GF-D8 (cell line): ENCODE measurements at regions not wholly inside any gene's neighbourhood (a gene's known extent, or its start where the extent isn't known, plus 50 kb on each side); places are given as distances from the start of the nearest gene placed in this dataset.
"Not testable (repeated sequence)": the region's sequence is repeated elsewhere in the genome, so short reads cannot be mapped to it uniquely, and the experiment has no call there.

Experiments
- DNase-seq: peaks from one replicate; lab custom pipeline; 2025; lab: John Stamatoyannopoulos, UW

DNA sequence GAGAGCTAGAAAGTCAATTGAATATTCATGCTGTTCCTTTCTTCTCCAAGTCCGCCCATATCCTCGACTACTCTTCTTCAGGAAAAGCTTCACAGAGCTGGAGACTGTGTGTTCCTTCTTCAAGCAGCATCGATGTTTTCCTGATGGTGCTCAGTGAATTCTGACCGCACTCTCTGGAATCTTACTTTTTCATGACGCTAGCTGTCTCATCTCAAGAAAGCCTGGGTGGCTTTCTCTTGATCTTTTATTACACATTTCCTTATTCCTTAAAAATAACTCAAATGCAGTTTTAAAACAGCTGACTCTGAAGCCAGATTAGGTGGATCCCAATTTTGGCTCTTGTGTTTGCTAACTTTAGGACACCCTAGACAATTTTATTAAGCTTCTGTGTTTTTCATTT lies 1245.1 kb upstream of the LRRTM1 start:
- DNase-seq: no peak

DNA sequence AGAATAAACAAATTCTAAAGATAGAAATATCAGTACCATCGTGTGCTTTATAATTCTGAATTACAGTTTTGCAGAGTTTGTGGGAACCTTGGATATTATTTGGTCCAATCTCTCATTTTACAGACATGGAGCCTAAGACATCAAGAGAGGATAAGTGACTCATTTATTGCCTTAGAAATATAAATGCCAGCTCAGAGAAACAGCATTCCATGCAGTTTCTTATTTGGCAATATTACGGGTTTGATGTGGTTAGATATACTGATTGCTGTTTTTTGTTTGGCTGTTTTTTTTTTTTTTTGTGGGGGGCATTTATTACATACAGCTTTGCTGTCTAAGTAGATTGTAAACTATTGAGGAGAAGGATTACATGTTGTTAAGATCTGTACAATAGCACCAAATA lies 1241.1 kb upstream of the LRRTM1 start:
- DNase-seq: no peak

DNA sequence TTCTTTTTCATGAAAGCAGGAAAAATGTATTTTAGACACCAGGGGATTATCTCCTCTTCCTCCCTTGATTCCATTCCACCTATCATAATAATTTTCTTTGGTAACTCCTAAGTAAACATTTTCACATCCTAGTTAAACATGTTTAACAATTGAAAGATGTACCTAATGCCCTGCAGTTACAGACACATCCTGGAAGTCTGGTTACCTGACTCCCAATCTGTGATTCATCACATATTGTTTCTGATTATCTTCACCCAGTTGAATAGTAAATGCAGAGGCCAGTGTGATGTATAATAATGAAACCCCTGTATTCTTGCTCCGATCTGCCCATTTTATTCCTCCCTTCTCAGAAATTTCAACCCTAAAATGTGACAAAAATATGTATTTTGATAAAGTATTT lies 1237.6 kb upstream of the LRRTM1 start:
- DNase-seq: no peak

DNA sequence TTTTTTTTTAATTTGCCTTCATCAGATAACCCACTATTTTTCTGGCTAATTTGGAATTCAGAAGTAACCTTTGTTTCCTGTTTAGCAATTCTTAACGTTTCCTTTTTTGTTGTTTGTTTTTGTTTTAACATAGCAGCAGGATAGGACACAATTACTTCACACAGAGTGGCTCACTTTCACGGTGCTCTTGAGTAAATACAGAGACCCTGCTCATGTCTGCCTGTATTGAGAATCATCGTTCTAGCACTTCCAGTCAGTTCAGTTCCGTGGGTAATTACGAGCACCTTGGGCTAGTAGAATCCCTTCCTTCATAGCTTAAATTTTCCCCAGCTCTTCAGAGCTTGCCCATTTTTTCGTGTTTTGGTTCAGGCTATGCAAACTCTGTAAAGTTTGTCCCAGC lies 1225.4 kb upstream of the LRRTM1 start:
- DNase-seq: no peak

DNA sequence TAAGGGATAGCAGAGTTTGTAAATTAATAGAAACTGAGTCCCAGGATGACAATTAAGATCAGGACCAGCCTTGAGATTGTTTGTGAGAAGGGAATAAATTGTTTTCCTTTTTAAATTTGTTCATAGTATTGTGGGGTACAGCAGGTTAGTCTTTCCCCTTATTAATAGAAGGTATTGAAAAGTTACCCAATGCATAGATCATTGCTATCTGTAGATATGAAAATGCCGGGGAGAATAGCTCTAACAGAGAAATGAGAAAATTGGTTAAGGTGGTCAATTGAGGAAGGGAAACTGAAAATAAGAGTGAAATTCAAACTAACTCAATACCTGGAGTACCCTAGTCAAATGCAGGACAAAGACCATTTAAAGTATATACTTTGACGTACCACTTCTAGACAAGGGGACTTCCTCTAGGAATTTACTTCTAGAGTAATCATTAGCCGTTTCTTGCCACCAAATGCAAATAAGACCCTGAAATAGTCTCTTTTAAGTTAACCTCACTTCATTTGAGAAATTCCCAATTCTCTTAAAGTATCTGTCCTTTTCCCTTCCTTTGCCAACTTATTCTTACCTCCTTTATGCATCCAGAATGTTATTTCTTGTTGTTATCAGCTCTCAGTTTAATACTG lies 1224.4 kb upstream of the LRRTM1 start:
- DNase-seq: no peak

DNA sequence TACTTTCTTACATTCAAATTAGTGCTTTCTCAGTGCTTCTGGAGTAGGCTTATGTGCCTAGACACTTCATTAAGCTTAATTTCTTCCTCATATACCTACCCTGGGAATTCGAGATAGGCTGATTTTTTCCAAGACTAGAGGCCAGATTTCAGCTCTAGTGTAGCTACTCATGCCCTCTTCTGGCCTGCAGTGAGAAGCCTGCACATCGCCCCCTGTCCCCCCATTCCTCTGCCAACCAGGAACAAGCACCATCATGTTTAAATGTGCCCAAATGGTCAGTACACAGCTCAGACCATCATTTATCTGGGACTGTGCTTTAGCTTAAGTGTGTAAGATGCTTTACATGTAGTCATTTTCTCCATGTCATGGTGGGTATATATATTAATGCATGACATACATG lies 1218.8 kb upstream of the LRRTM1 start:
- no peak for DNase-seq

DNA sequence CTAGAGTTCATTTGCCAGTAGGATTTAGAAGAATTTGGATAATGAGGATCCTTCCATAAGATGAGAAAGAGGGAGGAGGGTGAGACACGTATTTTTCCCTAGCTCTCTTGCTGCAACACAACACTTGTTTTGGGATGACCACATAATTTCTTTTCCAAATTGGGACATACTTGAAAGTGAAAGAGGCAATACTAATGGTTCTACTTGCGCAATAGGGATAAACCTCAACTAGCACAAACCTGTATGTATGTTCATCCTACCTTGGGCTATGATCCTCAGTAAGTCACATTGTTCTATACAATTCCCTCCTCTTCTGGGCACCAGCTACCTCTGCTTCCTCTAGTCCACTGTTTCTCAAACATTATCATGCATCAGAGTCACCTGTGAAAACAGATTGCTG lies 1208.8 kb upstream of the LRRTM1 start:
- DNase-seq: no peak

DNA sequence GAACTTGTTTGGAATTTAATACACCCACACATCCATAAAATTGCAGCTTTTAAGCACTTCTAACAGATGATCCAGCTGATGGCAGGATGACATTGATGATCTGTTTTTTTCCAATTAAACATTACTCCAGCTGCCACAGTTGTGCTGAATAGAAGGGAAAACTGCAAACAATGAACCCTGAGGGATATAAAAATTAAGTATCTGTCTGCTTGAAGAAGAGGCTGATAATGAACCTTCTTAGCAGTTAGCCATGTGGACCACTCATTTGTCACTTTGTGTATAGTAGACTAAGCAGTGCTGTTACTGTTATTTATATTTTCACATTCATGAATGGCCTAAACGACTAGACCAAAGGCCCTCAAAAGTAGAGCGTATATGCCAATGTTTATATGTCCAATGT lies 1201.0 kb upstream of the LRRTM1 start:
- DNase-seq: no peak

DNA sequence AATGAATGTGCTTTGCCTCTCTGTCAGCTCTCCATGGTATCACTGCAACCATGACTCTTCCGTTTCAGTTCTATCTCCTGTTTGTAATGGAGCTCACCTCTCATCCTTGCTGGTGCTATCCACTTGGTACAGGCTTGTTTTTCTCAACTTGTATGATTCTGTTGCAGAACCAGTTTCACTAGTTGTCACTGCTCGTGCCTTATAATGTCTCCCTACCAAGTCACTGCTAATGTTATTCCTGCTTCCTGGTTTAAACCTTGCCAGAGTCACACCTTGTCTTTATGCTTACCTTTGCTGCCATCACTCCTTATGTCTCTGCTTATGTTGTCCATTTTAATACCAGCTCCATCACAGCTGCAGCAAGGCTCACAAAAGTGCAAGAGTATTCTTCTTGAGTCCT lies 1191.0 kb upstream of the LRRTM1 start:
- DNase-seq: no peak

DNA sequence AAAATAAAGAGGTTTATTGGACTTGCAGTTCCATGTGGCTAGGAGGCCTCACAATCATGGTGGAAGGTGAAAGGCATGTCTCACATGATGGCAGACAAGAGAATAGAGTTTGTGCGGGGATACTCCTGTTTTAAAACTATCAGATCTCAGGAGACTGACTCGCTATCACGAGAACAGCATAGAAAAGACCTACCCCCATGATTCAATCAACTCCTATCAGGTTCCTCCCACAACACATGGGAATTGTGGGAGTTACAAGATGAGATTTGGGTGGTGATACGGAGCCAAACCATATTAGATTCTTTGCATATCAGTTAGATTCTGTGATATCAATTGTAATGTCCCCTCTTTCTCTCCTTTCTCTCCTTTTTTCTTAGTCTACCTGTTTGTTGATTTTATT lies 1178.7 kb upstream of the LRRTM1 start:
- DNase-seq: no peak

DNA sequence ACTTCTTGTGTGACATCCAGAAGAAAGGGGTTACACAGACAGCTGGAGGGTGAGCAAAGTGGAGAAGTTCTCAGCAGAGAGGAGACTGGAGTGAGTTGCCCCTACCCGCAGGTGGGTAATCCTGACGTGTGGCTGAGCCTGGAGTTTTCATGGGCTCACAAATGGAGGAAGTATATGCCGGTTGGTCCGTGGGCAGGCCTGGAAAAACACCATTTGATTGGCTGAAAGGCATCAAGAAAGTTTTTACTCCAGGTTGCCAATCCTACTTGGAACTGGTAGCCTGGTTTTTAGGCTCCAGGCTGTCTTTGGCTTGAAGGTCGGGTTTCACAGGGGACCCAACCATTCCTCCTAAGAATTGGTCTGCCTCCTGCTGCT lies 1177.4 kb upstream of the LRRTM1 start:
- DNase-seq: no peak

DNA sequence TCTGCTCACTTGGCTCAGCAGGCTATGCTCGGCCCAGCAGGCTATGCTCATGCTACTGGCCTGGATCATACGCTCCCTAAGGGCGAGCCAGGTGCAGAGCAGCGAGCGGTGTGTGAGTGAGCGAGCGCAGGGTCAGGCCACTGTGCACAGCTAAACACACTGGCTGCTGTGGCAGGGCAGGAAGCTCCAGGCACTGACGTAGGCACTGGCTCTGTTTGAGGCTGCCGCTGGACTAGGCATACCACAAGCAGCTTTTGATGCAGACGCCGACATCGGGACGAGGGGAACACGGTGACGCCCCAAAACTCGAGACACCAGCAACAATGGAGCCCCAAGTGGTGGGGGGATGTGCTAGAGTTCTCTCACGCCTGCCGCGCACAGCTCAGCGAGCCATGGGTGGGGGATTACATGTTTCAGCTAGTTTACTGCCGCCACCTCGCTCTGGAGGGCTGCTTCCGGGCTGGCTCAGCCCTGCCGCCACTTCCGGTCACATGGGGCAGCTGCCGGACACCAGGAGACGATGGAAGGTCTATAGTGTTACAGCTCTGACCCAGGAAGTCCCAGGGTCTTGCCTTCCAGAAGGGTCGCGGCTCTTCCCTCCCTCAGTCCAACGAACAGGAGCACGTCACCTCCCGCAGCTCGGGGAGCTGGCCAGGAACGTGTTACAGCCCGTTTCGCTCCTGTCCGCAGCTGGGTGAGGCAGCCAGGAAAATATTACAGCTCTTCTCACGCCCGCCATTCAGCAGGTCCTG lies 1176.9 kb upstream of the LRRTM1 start:
- no peak for DNase-seq

DNA sequence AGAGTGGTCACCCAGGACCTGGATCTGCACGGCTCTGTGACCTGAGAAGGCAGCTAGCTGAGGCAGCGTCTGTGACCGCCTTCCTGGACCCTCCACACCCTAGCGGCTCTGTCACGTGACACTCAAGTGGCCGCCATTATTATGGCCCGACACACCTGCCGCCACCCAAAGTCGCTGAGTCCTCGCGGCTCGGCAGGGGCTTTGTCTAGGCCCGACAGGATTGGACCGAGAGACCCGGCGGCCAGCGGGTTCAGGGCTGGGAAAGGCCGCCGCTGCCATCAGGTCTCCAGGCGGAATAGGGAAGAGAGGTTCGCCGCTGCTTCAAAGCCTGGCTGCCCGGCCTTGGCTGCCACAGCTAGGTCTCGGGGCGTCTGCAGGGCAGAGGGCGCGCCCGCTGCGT lies 1162.5 kb upstream of the LRRTM1 start:
- DNase-seq: no peak

DNA sequence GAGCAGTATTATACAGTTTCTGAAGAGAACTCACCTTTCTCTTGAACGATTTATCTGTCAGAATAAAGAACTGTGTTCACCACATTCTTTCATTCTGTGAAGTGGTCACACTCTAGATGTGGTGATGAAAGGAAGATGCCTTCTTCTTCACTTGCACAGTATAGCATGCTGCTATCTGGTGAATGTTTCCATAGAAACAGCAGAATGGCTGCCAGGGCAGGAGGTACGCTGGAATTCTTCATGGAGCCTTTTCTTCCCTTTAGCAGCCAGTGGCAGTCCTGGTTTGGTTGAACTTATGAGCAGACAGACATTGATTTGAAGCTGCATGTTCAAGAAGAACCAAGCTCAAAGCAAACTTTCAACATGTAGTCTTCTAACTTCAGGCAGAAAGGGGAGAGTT lies 1157.9 kb upstream of the LRRTM1 start:
- DNase-seq: no peak

DNA sequence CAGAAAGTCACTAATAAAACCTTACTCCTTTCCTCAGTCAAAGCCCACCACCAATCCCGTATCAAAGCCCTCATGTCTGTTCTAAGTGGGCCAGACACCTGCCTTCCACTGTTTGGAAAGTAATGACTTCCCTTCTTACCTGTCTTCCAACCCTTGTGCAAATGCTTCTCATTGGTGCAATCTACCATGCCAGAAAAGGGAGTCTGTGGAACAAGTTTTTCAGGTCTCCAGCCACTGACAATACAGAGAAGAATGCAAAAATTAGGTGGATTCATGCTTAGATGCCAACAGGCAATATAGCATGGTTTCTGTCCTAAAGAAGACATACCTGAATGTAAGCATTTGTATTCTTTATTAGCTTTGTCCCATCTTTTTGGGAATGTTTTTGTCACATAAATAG lies 1140.6 kb upstream of the LRRTM1 start:
- no peak for DNase-seq

DNA sequence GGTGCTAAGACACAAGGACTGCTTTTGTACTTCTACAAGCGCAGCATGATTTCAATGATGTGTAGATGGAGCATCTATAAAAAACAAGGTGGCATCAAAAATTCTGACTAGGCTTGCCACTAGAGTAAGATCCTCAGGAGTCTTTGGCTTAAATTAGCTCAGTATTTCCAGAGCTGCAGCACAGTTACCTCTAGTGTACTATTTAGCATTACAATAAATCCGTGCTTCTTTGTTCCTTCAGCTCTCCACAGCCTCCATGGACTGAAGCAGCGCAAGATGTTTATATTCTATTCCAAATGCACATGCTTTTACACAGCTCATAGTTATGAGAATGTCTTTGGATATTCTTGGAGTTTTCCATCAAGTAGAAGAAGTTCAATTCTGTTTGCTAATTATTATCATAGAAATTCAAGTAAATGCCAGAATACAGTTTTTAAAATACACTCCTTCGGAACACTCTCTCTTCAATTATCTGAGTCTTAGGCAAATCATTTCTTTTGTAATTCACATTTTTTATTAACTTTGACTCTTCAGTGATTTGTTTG lies 1133.0 kb upstream of the LRRTM1 start:
- no peak for DNase-seq

DNA sequence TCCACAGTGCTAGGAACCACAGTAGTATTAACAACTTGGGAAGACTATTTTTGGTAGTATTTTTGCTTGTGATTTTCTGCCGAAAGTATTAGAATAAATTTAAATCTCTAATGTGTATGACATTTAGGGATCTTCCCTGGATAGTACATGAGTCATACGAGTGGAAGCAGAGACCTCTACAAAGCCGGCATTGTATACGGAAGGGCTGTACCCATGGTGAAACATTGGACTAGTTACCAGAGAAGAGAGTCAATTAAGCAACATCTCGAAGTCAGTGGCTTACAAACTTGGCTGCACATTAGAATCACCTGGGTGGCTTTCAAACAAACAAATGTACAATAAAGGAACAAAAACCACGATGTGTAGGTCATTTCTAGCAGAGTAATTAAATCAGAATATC lies 1131.7 kb upstream of the LRRTM1 start:
- no peak for DNase-seq

DNA sequence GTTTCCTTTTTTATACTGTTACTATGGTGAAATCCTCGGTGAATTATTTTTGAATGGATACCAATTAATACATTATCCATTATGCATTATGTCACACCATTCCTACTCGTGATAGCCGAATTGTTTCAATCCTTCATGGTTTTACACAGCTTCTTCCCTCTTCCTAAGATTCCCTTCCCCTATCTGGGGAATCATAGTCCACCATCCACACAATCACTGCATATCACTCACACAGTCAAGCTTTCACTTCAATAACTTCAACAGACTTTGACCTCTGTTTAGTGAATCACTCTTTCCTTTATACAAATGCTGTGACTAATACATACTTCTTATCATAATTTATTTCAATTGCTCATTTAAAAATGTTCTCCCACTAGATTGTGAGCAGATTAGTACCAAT lies 1108.1 kb upstream of the LRRTM1 start:
- no peak for DNase-seq

DNA sequence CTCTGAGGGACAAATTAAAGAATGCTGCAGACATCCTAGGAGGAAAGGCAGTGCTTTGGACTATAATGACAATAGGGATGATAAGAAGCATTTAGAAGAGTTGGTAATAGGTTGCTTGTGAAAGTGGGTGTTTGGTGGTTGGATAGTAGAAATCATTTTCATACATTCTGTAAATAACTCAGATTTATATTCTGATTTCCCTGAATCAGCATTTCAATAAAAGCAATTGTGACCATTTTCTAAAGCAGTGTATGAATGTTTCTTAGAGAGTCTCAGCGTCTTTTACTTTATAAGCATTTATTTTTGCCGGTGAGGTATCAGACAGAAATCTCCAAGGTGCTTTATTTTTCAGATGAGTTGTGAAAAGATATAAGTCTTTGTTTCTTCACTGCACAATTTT lies 1099.0 kb upstream of the LRRTM1 start:
- DNase-seq: no peak

DNA sequence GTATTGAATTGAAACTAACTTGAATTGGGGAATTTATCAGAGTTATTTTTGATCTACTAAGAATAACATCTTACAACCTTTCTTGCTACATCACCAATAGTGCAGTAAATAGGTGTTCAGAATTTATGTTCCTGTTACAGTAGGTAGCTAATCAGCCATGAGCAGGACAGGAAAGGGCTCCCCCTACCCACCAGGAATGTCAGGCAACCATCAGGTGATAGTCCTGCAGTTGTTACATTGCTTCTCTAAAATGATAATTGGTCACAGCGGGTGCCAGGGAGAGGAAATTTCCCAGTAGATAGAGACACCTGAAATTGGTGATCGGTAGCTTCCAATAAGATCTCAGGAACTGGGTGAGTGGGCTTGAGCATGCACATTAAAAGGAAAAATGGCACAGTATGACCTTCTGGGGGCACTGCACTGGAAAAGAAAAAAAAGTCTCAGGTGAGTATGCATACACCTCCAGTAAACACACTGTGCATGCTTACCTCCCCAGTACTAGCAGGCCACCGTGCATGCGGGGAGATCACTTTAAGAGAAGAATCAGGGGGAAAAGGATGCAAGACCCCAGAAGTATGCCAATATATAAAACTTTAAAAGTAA lies 1092.0 kb upstream of the LRRTM1 start:
- DNase-seq: no peak

DNA sequence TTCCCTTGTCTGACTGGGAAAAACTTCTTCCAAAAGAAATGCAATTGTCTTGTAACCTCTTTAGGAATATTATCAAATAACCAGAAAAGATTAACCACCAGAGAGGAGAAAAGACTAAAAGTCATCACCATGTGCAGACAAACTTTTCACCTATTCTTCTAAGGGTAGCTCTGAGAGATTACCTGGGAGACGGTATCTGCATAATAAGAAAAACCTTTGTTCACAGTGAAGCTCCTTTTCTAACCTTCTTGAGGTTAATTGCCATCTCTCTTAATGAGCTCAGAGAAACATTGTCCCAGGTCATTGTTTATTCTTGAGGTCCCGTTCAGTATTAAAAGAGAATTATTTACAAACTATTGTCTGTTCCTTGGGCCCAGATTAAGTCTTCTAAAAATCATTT lies 1091.2 kb upstream of the LRRTM1 start:
- no peak for DNase-seq

DNA sequence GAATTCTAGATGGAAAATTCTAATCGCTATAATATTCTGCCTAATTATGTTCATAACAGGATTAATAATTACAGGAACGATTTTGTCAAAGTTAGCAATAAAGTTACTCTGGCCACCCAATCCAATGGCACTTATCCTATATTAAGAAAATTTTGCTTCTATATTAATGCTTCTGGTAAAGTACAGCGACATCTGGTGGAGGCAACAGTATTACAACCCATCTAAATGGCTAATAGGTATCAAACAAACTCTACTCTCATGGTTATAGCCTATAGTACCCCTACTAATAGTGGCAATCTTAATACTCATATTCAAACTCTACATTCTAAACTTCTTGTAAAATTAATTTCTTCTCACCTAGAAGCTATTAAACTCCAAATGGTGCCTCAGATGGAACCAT lies 1084.7 kb upstream of the LRRTM1 start:
- no peak for DNase-seq

DNA sequence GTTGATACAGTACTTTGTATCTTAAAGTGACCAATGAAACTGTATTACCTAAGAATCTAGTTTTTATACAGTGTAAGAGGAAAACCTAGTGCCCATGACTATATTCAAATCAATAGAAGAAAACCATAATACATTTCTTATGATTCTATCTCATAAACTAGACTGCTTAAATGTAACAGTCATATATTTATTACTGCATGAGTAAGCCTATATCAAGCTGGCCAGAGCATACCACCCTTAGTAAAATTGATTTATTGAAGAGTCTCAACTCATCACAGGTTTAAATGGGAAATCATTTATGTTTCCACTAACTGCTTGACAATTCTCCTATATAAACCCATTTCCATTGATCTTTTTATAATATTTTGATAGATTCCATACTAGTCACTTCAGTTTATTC lies 1059.2 kb upstream of the LRRTM1 start:
- no peak for DNase-seq

DNA sequence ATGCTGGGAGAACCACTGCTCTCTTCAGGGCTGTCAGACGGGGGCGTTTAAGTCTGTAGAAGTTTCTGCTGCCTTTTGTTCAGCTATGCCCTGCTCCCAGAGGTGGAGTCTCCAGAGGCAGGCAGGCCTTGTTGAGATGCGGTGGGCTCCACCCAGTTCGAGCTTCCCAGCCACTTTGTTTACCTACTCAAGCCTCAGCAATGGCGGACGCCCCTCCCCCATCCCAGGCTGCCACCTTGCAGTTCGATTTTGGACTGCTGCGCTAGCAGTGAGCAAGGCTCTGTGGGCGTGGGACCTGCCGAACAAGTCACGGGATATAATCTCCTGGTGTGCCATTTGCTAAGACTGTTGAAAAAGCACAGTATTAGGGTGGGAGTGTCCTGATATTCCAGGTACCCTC lies 1057.9 kb upstream of the LRRTM1 start:
- DNase-seq: not testable (repeated sequence)
